ENCODE measurements at regions not wholly inside any gene's neighbourhood (a gene's known extent, or its start where the extent isn't known, plus 50 kb on each side); places are given as distances from the start of the nearest gene placed in this dataset.
A peak's percentile ranks its signal among the peaks of the same experiment; 100 is the strongest.

- no peak overlapping the region for H3K4me3 Mint-ChIP-seq (ENCODE audit: unreplicated experiment)
- no peaks in the 10 kb centered on the region for H3K36me3 Mint-ChIP-seq (ENCODE audit: unreplicated experiment)
- TF ChIP-seq CTCF (IDR thresholded peaks at IDR 0.05; ENCODE audit: partially characterized antibody, unreplicated experiment): no peak
- DNase-seq: no peak
- no peak overlapping the region for H3K27ac Mint-ChIP-seq (ENCODE audit: unreplicated experiment)
- H3K9me3 Mint-ChIP-seq (ENCODE audit: unreplicated experiment): peaks cover 4% of the 10 kb centered on the region
- no peaks in the 10 kb centered on the region for H3K4me1 Mint-ChIP-seq (ENCODE audit: low read depth, unreplicated experiment)
- H3K27me3 Mint-ChIP-seq (ENCODE audit: unreplicated experiment): no peaks in the 10 kb centered on the region
Measured at GRCh38 chr4:27315625-27316024, 455.0 kb downstream of the STIM2 start.

GRCh38 chr4:27316176-27316575 lies 455.5 kb downstream of the STIM2 start:
- Mint-ChIP-seq H3K4me3 (ENCODE audit: unreplicated experiment) (no peak overlapping the region), H3K9me3 (ENCODE audit: unreplicated experiment) (peaks cover 4% of the 10 kb centered on the region), H3K36me3 (ENCODE audit: unreplicated experiment) (no peaks in the 10 kb centered on the region), H3K4me1 (ENCODE audit: low read depth, unreplicated experiment) (no peaks in the 10 kb centered on the region), H3K27ac (ENCODE audit: unreplicated experiment) (no peak overlapping the region), H3K27me3 (ENCODE audit: unreplicated experiment) (no peaks in the 10 kb centered on the region)
- no peak for DNase-seq
- TF ChIP-seq CTCF (IDR thresholded peaks at IDR 0.05; ENCODE audit: partially characterized antibody, unreplicated experiment): no peak

DNA sequence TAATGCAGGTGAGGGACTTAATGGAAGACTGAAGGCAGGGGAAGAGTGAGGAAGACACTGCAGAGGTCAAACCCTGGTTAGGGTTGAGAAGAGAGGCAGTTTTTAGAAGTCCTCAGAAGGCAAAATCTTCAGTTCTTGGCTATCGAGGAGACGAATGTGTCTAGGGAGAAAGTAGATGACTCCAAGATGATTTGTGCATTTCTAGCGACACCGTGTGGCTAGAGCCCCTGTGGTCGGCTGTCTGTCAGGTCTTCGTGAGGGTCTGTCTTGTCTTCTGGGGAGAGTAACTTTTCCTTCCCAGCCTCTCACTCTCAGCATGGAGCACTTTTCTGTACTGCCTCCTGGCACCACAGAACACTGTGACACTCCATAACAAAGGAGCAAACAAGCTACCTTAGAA lies 458.1 kb downstream of the STIM2 start:
- Mint-ChIP-seq H3K4me1 (ENCODE audit: low read depth, unreplicated experiment) (no peaks in the 10 kb centered on the region), H3K36me3 (ENCODE audit: unreplicated experiment) (no peaks in the 10 kb centered on the region), H3K27ac (ENCODE audit: unreplicated experiment) (no peak overlapping the region), H3K4me3 (ENCODE audit: unreplicated experiment) (no peak overlapping the region), H3K9me3 (ENCODE audit: unreplicated experiment) (peaks cover 4% of the 10 kb centered on the region), H3K27me3 (ENCODE audit: unreplicated experiment) (no peaks in the 10 kb centered on the region)
- TF ChIP-seq CTCF (IDR thresholded peaks at IDR 0.05; ENCODE audit: partially characterized antibody, unreplicated experiment): no peak
- DNase-seq: peak; percentile 39

- peaks cover 36% of the 10 kb centered on the region for H3K4me1 Mint-ChIP-seq (ENCODE audit: low read depth, unreplicated experiment)
- peaks cover 1% of the 10 kb centered on the region for H3K27me3 Mint-ChIP-seq (ENCODE audit: unreplicated experiment)
- H3K4me3 Mint-ChIP-seq (ENCODE audit: unreplicated experiment): peak overlapping the region; percentile 27
- no peak for TF ChIP-seq CTCF (IDR thresholded peaks at IDR 0.05; ENCODE audit: partially characterized antibody, unreplicated experiment)
- H3K36me3 Mint-ChIP-seq (ENCODE audit: unreplicated experiment): peaks cover 5% of the 10 kb centered on the region
- peak; percentile 28 for DNase-seq
- peak overlapping the region; percentile 69 for H3K27ac Mint-ChIP-seq (ENCODE audit: unreplicated experiment)
- peaks cover 7% of the 10 kb centered on the region for H3K9me3 Mint-ChIP-seq (ENCODE audit: unreplicated experiment)
Measured at GRCh38 chr4:27326991-27327390, 466.4 kb downstream of the STIM2 start.

- Mint-ChIP-seq H3K36me3 (ENCODE audit: unreplicated experiment) (peaks cover 5% of the 10 kb centered on the region), H3K9me3 (ENCODE audit: unreplicated experiment) (peaks cover 7% of the 10 kb centered on the region), H3K27me3 (ENCODE audit: unreplicated experiment) (peaks cover 1% of the 10 kb centered on the region), H3K4me1 (ENCODE audit: low read depth, unreplicated experiment) (peaks cover 36% of the 10 kb centered on the region), H3K27ac (ENCODE audit: unreplicated experiment) (peak overlapping the region; percentile 80), H3K4me3 (ENCODE audit: unreplicated experiment) (no peak overlapping the region)
- TF ChIP-seq CTCF (IDR thresholded peaks at IDR 0.05; ENCODE audit: partially characterized antibody, unreplicated experiment): no peak
- no peak for DNase-seq
Measured at GRCh38 chr4:27327421-27328181, 467.0 kb downstream of the STIM2 start.

Measured in glutamatergic neuron (in vitro differentiated cells).